ENCODE measurements at regions not wholly inside any gene's neighbourhood (a gene's known extent, or its start where the extent isn't known, plus 50 kb on each side); places are given as distances from the start of the nearest gene placed in this dataset.

DNA sequence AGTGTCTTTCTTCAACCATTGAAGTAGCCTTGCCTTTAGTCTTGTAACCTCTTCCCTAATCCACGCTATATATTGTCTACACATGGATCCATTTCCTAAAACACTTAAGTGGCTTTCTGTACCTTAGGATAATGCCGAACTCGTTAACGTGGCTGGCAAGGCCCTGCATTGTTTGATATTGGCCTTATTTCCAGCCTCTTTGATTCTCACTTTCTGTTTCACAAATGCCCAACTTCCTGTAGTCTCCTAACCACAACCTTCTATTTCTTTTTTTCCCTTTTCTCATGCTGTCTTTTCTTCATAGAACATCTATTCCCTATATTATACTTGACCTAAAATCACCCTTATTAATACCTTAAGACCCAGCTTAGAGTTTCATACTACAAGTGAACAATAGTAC, 536.0 kb downstream of the LMO4 start:
- TF ChIP-seq CTCF (IDR thresholded peaks at IDR 0.05): no peak
- no peak for TF ChIP-seq ZFX (IDR thresholded peaks at IDR 0.05; ENCODE audit: borderline replicate concordance)
